Keratinocyte (primary cell): ENCODE measurements at regions not wholly inside any gene's neighbourhood (a gene's known extent, or its start where the extent isn't known, plus 50 kb on each side); places are given as distances from the start of the nearest gene placed in this dataset.

ENCODE experiments used
- CTCF ChIP-seq, 3 experiments: IDR thresholded peaks in 1 of 3; conservative IDR thresholded peaks in 1 of 3; optimal IDR thresholded peaks in 1 of 3; 2 replicates in 2 of 3; 3 replicates in 1 of 3; pipeline versions ENCODE3 to v1.5.1; 2011; ENCODE audit warnings: low read length in 3 of 3, mild to moderate bottlenecking in 3 of 3, moderate library complexity in 2 of 3, control low read depth in 1 of 3, inconsistent platforms in 1 of 3; ENCODE audit not compliant: insufficient read depth in 2 of 3; ENCODE audit errors: extremely low read depth in 1 of 3
- EZH2 ChIP-seq: IDR thresholded peaks from one replicate; pipeline ENCODE4 v1.6.1; 2012; ENCODE audit warnings: inconsistent platforms, mild to moderate bottlenecking, low read length, moderate library complexity

- TF ChIP-seq CTCF (optimal IDR thresholded peaks at IDR 0.05 in 1 of 3, IDR thresholded peaks at IDR 0.05 in 1 of 3, conservative IDR thresholded peaks at IDR 0.05 in 1 of 3; ENCODE audit: extremely low read depth in 1 of 3, insufficient read depth in 2 of 3, low read length in 3 of 3): no peak
- TF ChIP-seq EZH2: no peak
Observed at GRCh38 chr15:81926981-81927380, 118.8 kb downstream of the MEX3B start.
